Bronchial epithelial cell (primary cell): ENCODE measurements at regions not wholly inside any gene's neighbourhood (a gene's known extent, or its start where the extent isn't known, plus 50 kb on each side); places are given as distances from the start of the nearest gene placed in this dataset.

ENCODE experiments used
- DNase-seq: peaks from one replicate; pipeline ENCODE4 v3.0.0-alpha.2; 2010; ENCODE audit warnings: low read depth
- FAIRE-seq: peaks from 2 replicates; lab custom pipeline; 2011; peaks lifted over from hg19 to GRCh38; lab: Jason Lieb, UNC
- H3K27me3 ChIP-seq: 2 replicates; pipeline ENCODE4 v1.5.1; 2011; ENCODE audit warnings: low read length; ENCODE audit not compliant: control insufficient read depth, insufficient read depth
- H3K36me3 ChIP-seq: 2 replicates; pipeline ENCODE4 v1.5.1; 2011; ENCODE audit warnings: low read length; ENCODE audit not compliant: control insufficient read depth, insufficient read depth
- H3K4me3 ChIP-seq: 2 replicates; pipeline ENCODE4 v1.5.1; 2011; ENCODE audit warnings: mild to moderate bottlenecking, low read depth, low read length, control low read depth
- TF ChIP-seq, protein P1 (sequence below): IDR thresholded peaks from 2 replicates; pipeline ENCODE4 v1.5.1; 2011; ENCODE audit warnings: mild to moderate bottlenecking, moderate library complexity, low read length, control low read depth, inconsistent platforms; ENCODE audit not compliant: insufficient read depth, severe bottlenecking

DNA sequence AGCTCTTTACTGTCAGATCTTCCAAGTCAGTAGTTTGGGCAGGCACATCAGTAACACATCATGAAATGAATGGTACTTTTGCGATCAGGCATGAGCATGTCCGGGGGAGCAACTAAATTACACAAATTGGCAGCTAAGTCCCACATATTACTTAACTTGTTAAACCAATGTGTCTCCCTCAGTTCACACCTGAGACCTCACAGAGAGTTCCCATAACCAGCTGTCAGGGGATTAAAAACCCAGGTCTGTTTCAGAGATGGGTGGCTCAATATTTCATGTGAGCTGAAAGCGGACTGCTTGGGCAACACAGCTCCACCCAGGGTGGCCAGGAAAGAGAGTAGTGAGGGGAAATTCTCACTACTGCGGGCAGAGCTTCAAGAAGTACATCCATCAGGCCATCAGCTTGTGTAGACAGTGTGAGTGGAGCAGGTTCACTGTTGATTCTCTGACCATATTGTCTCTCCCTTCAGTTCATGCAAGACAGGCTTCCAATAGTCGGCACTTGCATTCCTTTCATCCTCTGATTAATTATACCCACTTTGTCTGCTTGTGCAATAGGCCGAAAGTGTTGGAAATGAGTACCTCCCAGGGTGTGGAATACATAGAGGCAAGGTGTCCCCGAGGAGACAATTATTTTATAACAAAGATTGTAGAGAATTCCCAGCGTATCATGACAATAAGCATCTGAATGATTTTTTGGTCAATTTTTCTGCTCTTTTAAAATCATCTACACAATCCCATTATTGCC, 139.9 kb downstream of the PTGER3 start:
- Histone ChIP-seq H3K36me3 (no peaks in the 10 kb centered on the region), H3K4me3 (no peak overlapping the region), H3K27me3 (no peaks in the 10 kb centered on the region)
- DNase-seq (no peak), FAIRE-seq (no peak)
- TF ChIP-seq, protein P1, sequence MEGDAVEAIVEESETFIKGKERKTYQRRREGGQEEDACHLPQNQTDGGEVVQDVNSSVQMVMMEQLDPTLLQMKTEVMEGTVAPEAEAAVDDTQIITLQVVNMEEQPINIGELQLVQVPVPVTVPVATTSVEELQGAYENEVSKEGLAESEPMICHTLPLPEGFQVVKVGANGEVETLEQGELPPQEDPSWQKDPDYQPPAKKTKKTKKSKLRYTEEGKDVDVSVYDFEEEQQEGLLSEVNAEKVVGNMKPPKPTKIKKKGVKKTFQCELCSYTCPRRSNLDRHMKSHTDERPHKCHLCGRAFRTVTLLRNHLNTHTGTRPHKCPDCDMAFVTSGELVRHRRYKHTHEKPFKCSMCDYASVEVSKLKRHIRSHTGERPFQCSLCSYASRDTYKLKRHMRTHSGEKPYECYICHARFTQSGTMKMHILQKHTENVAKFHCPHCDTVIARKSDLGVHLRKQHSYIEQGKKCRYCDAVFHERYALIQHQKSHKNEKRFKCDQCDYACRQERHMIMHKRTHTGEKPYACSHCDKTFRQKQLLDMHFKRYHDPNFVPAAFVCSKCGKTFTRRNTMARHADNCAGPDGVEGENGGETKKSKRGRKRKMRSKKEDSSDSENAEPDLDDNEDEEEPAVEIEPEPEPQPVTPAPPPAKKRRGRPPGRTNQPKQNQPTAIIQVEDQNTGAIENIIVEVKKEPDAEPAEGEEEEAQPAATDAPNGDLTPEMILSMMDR: no peak

DNA sequence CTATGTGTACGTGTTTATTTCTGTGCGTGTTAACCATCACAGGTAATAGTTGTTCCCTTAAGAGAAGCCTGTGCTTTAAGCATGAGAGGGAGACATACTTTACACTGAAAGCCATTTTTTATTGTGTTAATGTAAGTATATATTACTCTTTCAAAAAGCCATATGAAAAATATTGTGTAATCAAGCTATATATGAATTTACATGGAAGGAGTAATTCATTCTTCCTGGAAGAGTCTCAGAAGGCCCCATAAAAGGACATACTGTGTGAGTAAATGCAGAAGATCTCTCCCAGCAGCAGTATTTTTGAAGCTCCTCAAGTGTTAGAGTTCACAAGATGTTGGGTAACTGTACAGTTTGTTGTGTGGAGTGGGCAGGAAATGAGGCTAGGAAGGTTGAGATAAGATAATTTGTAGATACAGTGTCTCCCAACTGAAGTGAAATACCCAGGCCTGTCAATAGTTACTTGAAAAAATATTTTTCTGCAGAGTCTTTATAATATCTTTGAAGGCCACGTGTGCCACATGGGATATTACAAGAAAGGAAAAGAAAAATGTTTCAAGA, 138.3 kb downstream of the PTGER3 start:
- H3K4me3 ChIP-seq: no peak overlapping the region
- H3K27me3 ChIP-seq: no peaks in the 10 kb centered on the region
- TF ChIP-seq, protein P1: no peak
- H3K36me3 ChIP-seq: no peaks in the 10 kb centered on the region
- DNase-seq: no peak
- FAIRE-seq: no peak

DNA sequence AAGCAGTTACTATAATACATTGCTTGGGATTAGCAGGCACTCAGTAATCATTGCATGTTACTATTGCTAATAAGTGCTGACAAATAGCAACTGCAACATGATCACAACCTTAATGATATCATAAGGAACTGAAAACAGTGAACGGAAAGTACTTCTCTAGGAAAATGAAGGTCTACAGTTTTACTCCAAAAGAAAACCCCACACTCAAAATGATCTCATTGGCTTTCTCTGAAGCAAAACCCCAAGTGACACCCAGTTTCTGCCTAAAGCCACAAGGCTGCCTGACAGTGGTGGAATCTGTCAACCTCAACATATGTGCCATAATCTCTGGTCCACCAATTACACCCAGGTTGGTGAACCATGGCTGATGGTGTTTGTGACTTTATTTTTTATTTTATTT, 137.6 kb downstream of the PTGER3 start:
- DNase-seq (no peak), FAIRE-seq (no peak)
- Histone ChIP-seq H3K36me3 (no peaks in the 10 kb centered on the region), H3K27me3 (no peaks in the 10 kb centered on the region), H3K4me3 (no peak overlapping the region)
- TF ChIP-seq, protein P1: no peak

DNA sequence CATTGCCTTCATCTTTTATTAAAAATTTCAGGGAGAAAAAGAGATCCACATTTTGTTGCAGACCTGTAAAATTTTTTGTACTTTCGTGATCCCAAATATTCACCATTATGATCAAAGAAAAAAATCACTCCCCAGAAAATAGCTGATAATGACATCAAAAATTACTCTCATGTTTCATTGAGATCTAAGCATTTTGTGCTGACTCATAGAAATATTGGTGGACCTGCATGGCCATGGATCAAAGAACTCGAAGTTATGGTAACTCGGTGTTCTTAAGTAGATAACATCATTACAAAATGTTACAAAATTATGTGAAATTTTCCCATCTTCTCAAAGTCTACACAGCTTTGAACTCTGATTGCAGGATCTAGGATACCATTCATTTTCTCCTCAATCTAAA, 135.8 kb downstream of the PTGER3 start:
- no peak for DNase-seq
- FAIRE-seq: no peak
- Histone ChIP-seq H3K4me3 (no peak overlapping the region), H3K36me3 (no peaks in the 10 kb centered on the region), H3K27me3 (no peaks in the 10 kb centered on the region)
- TF ChIP-seq, protein P1: no peak

DNA sequence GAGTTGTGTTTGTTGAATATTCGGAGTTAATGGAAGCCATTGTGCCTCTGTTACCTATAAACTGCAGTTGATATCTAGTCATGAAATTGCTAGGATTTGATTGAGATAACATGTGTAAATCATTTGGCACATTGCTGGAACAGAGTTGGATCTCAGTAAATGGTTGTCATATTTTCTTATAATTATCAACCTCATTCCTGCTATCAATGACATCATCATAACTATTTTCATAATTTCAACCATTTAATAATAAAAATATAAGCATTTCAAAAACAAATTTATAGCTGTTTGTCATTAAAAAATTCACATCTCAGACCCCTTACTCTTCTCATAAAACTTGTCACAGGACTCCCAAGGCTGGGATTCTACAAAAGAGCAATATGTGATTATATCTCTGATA, 133.4 kb downstream of the PTGER3 start:
- DNase-seq (no peak), FAIRE-seq (no peak)
- TF ChIP-seq, protein P1: no peak
- Histone ChIP-seq H3K27me3 (no peaks in the 10 kb centered on the region), H3K4me3 (no peak overlapping the region), H3K36me3 (no peaks in the 10 kb centered on the region)
